Mesenchymal stem cell (in vitro differentiated cells and primary cell): ENCODE measurements at regions not wholly inside any gene's neighbourhood (a gene's known extent, or its start where the extent isn't known, plus 50 kb on each side); places are given as distances from the start of the nearest gene placed in this dataset.

Source experiments
- DNase-seq: peaks from one replicate; pipeline ENCODE4 v3.0.0-alpha.2; 2013
- H2AFZ ChIP-seq: one replicate; pipeline ENCODE4 v1.6.1; 2013; ENCODE audit warnings: low read depth, mild to moderate bottlenecking, control low read depth, inconsistent platforms, low read length, moderate library complexity
- H2AK5ac ChIP-seq: 2 replicates; pipeline ENCODE4 v1.6.1; 2013; ENCODE audit warnings: low read length, moderate library complexity, mild to moderate bottlenecking, inconsistent platforms; ENCODE audit not compliant: severe bottlenecking
- H2BK120ac ChIP-seq: one replicate; pipeline ENCODE4 v1.6.1; 2013; ENCODE audit warnings: low read depth, mild to moderate bottlenecking, inconsistent platforms, low read length, moderate library complexity
- H2BK12ac ChIP-seq, 2 experiments: one replicate each; pipeline ENCODE4 v1.6.1; 2013; ENCODE audit warnings: inconsistent platforms in 2 of 2, low read length in 2 of 2, mild to moderate bottlenecking in 2 of 2, moderate library complexity in 2 of 2, control low read depth in 1 of 2
- H2BK15ac ChIP-seq: one replicate; pipeline ENCODE4 v1.6.1; 2013; ENCODE audit warnings: mild to moderate bottlenecking, low read depth, inconsistent platforms; ENCODE audit not compliant: poor library complexity, severe bottlenecking
- H2BK5ac ChIP-seq: 2 replicates; pipeline ENCODE4 v1.6.1; 2013; ENCODE audit warnings: low read depth, mild to moderate bottlenecking, low read length, control low read depth, inconsistent platforms; ENCODE audit not compliant: poor library complexity, severe bottlenecking
- H3K14ac ChIP-seq, 2 experiments: one replicate each; pipeline ENCODE4 v1.6.1; 2013; ENCODE audit warnings: inconsistent platforms in 2 of 2, low read length in 2 of 2, control low read depth in 1 of 2, mild to moderate bottlenecking in 1 of 2, moderate library complexity in 1 of 2
- H3K18ac ChIP-seq, 2 experiments: one replicate each; pipeline ENCODE4 v1.6.1; 2013; ENCODE audit warnings: inconsistent platforms in 2 of 2, low read length in 2 of 2, control low read depth in 1 of 2, low read depth in 1 of 2, mild to moderate bottlenecking in 1 of 2
- H3K23ac ChIP-seq, 2 experiments: one replicate each; pipeline ENCODE4 v1.6.1; 2013; ENCODE audit warnings: inconsistent platforms in 2 of 2, low read length in 2 of 2, mild to moderate bottlenecking in 2 of 2, moderate library complexity in 2 of 2, control low read depth in 1 of 2
- H3K27ac ChIP-seq: 2 replicates; pipeline ENCODE4 v1.5.1; 2013; ENCODE audit warnings: mild to moderate bottlenecking, moderate library complexity, low read length, control low read depth, inconsistent platforms; ENCODE audit not compliant: poor library complexity, severe bottlenecking
- H3K27me3 ChIP-seq, 2 experiments: 2 replicates each; pipeline versions ENCODE4 v1.6.1 to v1.7.0; 2013; ENCODE audit warnings: low read length in 2 of 2, mild to moderate bottlenecking in 2 of 2, moderate library complexity in 2 of 2, control low read depth in 1 of 2, inconsistent platforms in 1 of 2; ENCODE audit not compliant: control insufficient read depth in 1 of 2, insufficient read depth in 1 of 2
- H3K36me3 ChIP-seq, 2 experiments: 2 replicates each; pipeline versions ENCODE4 v1.6.1 to v1.7.0; 2013; ENCODE audit warnings: low read length in 2 of 2, control low read depth in 1 of 2, inconsistent platforms in 1 of 2, low read depth in 1 of 2, mild to moderate bottlenecking in 1 of 2; ENCODE audit not compliant: insufficient read depth in 2 of 2, control insufficient read depth in 1 of 2
- H3K4ac ChIP-seq, 2 experiments: one replicate each; pipeline ENCODE4 v1.6.1; 2013; ENCODE audit warnings: inconsistent platforms in 2 of 2, low read length in 2 of 2, mild to moderate bottlenecking in 2 of 2, moderate library complexity in 2 of 2, control low read depth in 1 of 2, low read depth in 1 of 2
- H3K4me1 ChIP-seq: 2 replicates; pipeline ENCODE4 v1.6.1; 2013; ENCODE audit warnings: low read depth, low read length, control low read depth; ENCODE audit not compliant: control insufficient read depth, insufficient read depth
- H3K4me2 ChIP-seq: 2 replicates; pipeline ENCODE4 v1.6.1; 2013; ENCODE audit warnings: low read length, mild to moderate bottlenecking, inconsistent platforms; ENCODE audit not compliant: poor library complexity, severe bottlenecking
- H3K4me3 ChIP-seq, 2 experiments: 2 replicates each; pipeline versions ENCODE4 v1.5.1 to v1.7.0; 2013; ENCODE audit warnings: low read length in 2 of 2, mild to moderate bottlenecking in 2 of 2, control low read depth in 1 of 2, low read depth in 1 of 2; ENCODE audit not compliant: insufficient read depth in 1 of 2
- H3K79me1 ChIP-seq: replicated peaks from 2 replicates; pipeline ENCODE4 v1.6.1; 2013; ENCODE audit warnings: mild to moderate bottlenecking, control low read depth, low read length, inconsistent platforms; ENCODE audit not compliant: poor library complexity, severe bottlenecking
- H3K9ac ChIP-seq: 2 replicates; pipeline ENCODE4 v1.7.0; 2013; ENCODE audit warnings: mild to moderate bottlenecking, low read length, moderate library complexity
- H3K9me3 ChIP-seq: 2 replicates; pipeline ENCODE4 v1.7.0; 2013; ENCODE audit warnings: mild to moderate bottlenecking, low read length; ENCODE audit not compliant: control insufficient read depth
- H4K8ac ChIP-seq: one replicate; pipeline ENCODE4 v1.6.1; 2013; ENCODE audit warnings: inconsistent platforms, mild to moderate bottlenecking, low read length, moderate library complexity
- H4K91ac ChIP-seq: one replicate; pipeline ENCODE4 v1.6.1; 2013; ENCODE audit warnings: mild to moderate bottlenecking, low read length, inconsistent platforms
- WGBS: methylation state at CpG from one replicate; pipeline ENCODE4 v1.1.7; 2013; ENCODE audit warnings: mixed read lengths; 5-methylcytosine and 5-hydroxymethylcytosine counted together

GRCh38 chr9:82560036-82560435 is 502.9 kb downstream of the RASEF start:
- no peak overlapping the region for H2BK12ac ChIP-seq
- H3K23ac ChIP-seq = no peak overlapping the region
- H3K4me3 ChIP-seq = no peak overlapping the region
- H3K27me3 ChIP-seq = no peaks in the 10 kb centered on the region
- H2BK15ac ChIP-seq = no peak overlapping the region
- no peaks in the 10 kb centered on the region for H3K79me1 ChIP-seq
- H3K4me2 ChIP-seq = no peak overlapping the region
- no peak overlapping the region for H4K8ac ChIP-seq
- H3K36me3 ChIP-seq = no peaks in the 10 kb centered on the region
- H2AK5ac ChIP-seq = no peak overlapping the region
- no peak for DNase-seq
- no peak overlapping the region for H3K14ac ChIP-seq
- H3K27ac ChIP-seq = no peak overlapping the region
- H2AFZ ChIP-seq = no peak overlapping the region
- no peak overlapping the region for H3K9ac ChIP-seq
- no peak overlapping the region for H2BK5ac ChIP-seq
- peak overlapping the region in 1 of 2 experiments; percentile 52 for H3K18ac ChIP-seq
- peak overlapping the region; percentile 30 to 57 for H3K4ac ChIP-seq
- WGBS = 96% methylated on average over 1 of the region's 1 CpG
- H2BK120ac ChIP-seq = no peak overlapping the region
- no peaks in the 10 kb centered on the region for H3K4me1 ChIP-seq
- no peak overlapping the region for H4K91ac ChIP-seq
- H3K9me3 ChIP-seq = no peaks in the 10 kb centered on the region

GRCh38 chr9:82560457-82560904 is 502.5 kb downstream of the RASEF start:
- no peaks in the 10 kb centered on the region for H3K79me1 ChIP-seq
- no peak overlapping the region for H2AFZ ChIP-seq
- peak overlapping the region in 1 of 2 experiments; percentile 33 for H2BK12ac ChIP-seq
- 85% methylated on average over 7 of the region's 9 CpGs for WGBS
- H3K27me3 ChIP-seq = no peaks in the 10 kb centered on the region
- H3K4me3 ChIP-seq = no peak overlapping the region
- no peak overlapping the region for H3K23ac ChIP-seq
- H3K27ac ChIP-seq = no peak overlapping the region
- no peaks in the 10 kb centered on the region for H3K4me1 ChIP-seq
- H2BK15ac ChIP-seq = peak overlapping the region; percentile 82
- H4K91ac ChIP-seq = no peak overlapping the region
- peak overlapping the region; percentile 4 for H4K8ac ChIP-seq
- no peak overlapping the region for H3K9ac ChIP-seq
- H3K4ac ChIP-seq = no peak overlapping the region
- H3K9me3 ChIP-seq = no peaks in the 10 kb centered on the region
- no peak overlapping the region for H2BK5ac ChIP-seq
- peak overlapping the region; percentile 15 for H2BK120ac ChIP-seq
- H3K14ac ChIP-seq = no peak overlapping the region
- H3K36me3 ChIP-seq = no peaks in the 10 kb centered on the region
- no peak overlapping the region for H2AK5ac ChIP-seq
- H3K18ac ChIP-seq = peak overlapping the region in 1 of 2 experiments; percentile 1
- no peak for DNase-seq
- H3K4me2 ChIP-seq = no peak overlapping the region

GRCh38 chr9:82563094-82563493 is 499.8 kb downstream of the RASEF start:
- Histone ChIP-seq H3K27me3 (no peaks in the 10 kb centered on the region), H3K36me3 (no peaks in the 10 kb centered on the region), H3K23ac (no peak overlapping the region), H3K9me3 (no peaks in the 10 kb centered on the region), H4K8ac (no peak overlapping the region), H3K14ac (peak overlapping the region in 1 of 2 experiments; percentile 61), H2BK120ac (no peak overlapping the region), H3K4me1 (no peaks in the 10 kb centered on the region), H3K18ac (peak overlapping the region in 1 of 2 experiments; percentile 82), H2BK5ac (no peak overlapping the region), H2BK15ac (no peak overlapping the region), H3K79me1 (no peaks in the 10 kb centered on the region), H3K9ac (no peak overlapping the region), H3K4me3 (no peak overlapping the region), H2AK5ac (no peak overlapping the region), H2AFZ (no peak overlapping the region), H4K91ac (no peak overlapping the region), H3K4me2 (no peak overlapping the region), H3K27ac (no peak overlapping the region), H2BK12ac (peak overlapping the region in 1 of 2 experiments; percentile 56), H3K4ac (no peak overlapping the region)
- WGBS = 86% methylated on average over 2 of the region's 2 CpGs
- DNase-seq = no peak

DNA sequence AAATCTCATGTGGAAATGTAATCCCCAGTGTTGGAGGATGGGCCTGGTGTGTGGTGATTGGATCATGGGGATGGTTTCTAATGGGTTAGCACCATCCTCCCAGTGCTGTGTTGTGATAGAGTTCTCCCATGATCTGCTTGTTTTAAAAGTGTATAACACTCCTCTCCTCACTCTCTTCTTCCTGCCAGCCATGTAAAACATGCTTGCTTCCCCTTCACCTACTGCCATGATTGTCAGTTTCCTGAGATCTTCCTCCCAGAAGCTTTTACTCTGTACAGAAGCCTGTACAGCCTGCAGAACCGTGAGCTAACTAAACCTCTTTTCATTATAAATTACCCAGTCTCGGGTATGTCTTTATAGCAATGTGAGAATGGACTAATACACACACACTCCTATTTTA is 499.1 kb downstream of the RASEF start:
- Histone ChIP-seq H3K9me3 (no peaks in the 10 kb centered on the region), H2AK5ac (no peak overlapping the region), H3K36me3 (no peaks in the 10 kb centered on the region), H3K79me1 (no peaks in the 10 kb centered on the region), H2AFZ (no peak overlapping the region), H3K27me3 (no peaks in the 10 kb centered on the region), H4K8ac (no peak overlapping the region), H3K9ac (no peak overlapping the region), H3K18ac (no peak overlapping the region), H3K4me3 (no peak overlapping the region), H2BK120ac (no peak overlapping the region), H2BK12ac (peak overlapping the region in 1 of 2 experiments; percentile 14), H3K23ac (no peak overlapping the region), H2BK5ac (no peak overlapping the region), H2BK15ac (no peak overlapping the region), H3K4me2 (no peak overlapping the region), H3K4me1 (no peaks in the 10 kb centered on the region), H4K91ac (no peak overlapping the region), H3K14ac (no peak overlapping the region), H3K27ac (no peak overlapping the region), H3K4ac (no peak overlapping the region)
- WGBS = 98% methylated on average over 2 of the region's 2 CpGs
- no peak for DNase-seq
